ENCODE measurements at regions not wholly inside any gene's neighbourhood (a gene's known extent, or its start where the extent isn't known, plus 50 kb on each side); places are given as distances from the start of the nearest gene placed in this dataset.
"Not testable (repeated sequence)": the region's sequence is repeated elsewhere in the genome, so short reads cannot be mapped to it uniquely, and the experiment has no call there.

GRCh38 chr1:109837852-109838570 lies 72.6 kb upstream of the CSF1 start:
- no peak for TF ChIP-seq CTCF (IDR thresholded peaks at IDR 0.05; ENCODE audit: low read depth, low read length)
- TF ChIP-seq EZH2phosphoT487 (IDR thresholded peaks at IDR 0.05; ENCODE audit: low read depth): no peak
- no peaks in the 10 kb centered on the region for H3K36me3 ChIP-seq (replicated peaks; ENCODE audit: low read depth, low read length)
- H4K20me1 ChIP-seq (ENCODE audit: insufficient read depth, low read length): no peaks in the 10 kb centered on the region
- no peaks in the 10 kb centered on the region for H3K4me1 ChIP-seq (ENCODE audit: low read length)
- H3K4me3 ChIP-seq (ENCODE audit: low read length): no peak overlapping the region
- H2AFZ ChIP-seq (ENCODE audit: low read depth, low read length): no peak overlapping the region
- no peak overlapping the region for H3K9ac ChIP-seq (ENCODE audit: low read length)
- no peaks in the 10 kb centered on the region for H3K9me3 ChIP-seq (ENCODE audit: insufficient read depth, low read length)
- H3K79me2 ChIP-seq (ENCODE audit: low read length): no peaks in the 10 kb centered on the region
- no peak overlapping the region for H3K27ac ChIP-seq (ENCODE audit: low read length)
- no peaks in the 10 kb centered on the region for H3K27me3 ChIP-seq (ENCODE audit: low read depth, low read length)
- H3K4me2 ChIP-seq (ENCODE audit: low read length): no peak overlapping the region

GRCh38 chr1:109835645-109836044 lies 71.9 kb upstream of the EPS8L3 start:
- H3K79me2 ChIP-seq (ENCODE audit: low read length); H4K20me1 ChIP-seq (ENCODE audit: insufficient read depth, low read length); H3K36me3 ChIP-seq (replicated peaks; ENCODE audit: low read depth, low read length); H3K27me3 ChIP-seq (ENCODE audit: low read depth, low read length); H2AFZ ChIP-seq (ENCODE audit: low read depth, low read length); H3K4me3 ChIP-seq (ENCODE audit: low read length); H3K4me1 ChIP-seq (ENCODE audit: low read length); H3K9me3 ChIP-seq (ENCODE audit: insufficient read depth, low read length); H3K9ac ChIP-seq (ENCODE audit: low read length); H3K27ac ChIP-seq (ENCODE audit: low read length); H3K4me2 ChIP-seq (ENCODE audit: low read length): not testable (repeated sequence)

- no peak overlapping the region for H2AFZ ChIP-seq (ENCODE audit: low read depth, low read length)
- H3K4me2 ChIP-seq (ENCODE audit: low read length): no peak overlapping the region
- no peaks in the 10 kb centered on the region for H3K27me3 ChIP-seq (ENCODE audit: low read depth, low read length)
- no peaks in the 10 kb centered on the region for H3K4me1 ChIP-seq (ENCODE audit: low read length)
- no peak overlapping the region for H3K9ac ChIP-seq (ENCODE audit: low read length)
- no peak overlapping the region for H3K4me3 ChIP-seq (ENCODE audit: low read length)
- TF ChIP-seq EZH2phosphoT487 (IDR thresholded peaks at IDR 0.05; ENCODE audit: low read depth) (no peak), CTCF (IDR thresholded peaks at IDR 0.05; ENCODE audit: low read depth, low read length) (no peak)
- no peaks in the 10 kb centered on the region for H3K36me3 ChIP-seq (replicated peaks; ENCODE audit: low read depth, low read length)
- H3K79me2 ChIP-seq (ENCODE audit: low read length): no peaks in the 10 kb centered on the region
- H3K9me3 ChIP-seq (ENCODE audit: insufficient read depth, low read length): no peaks in the 10 kb centered on the region
- no peaks in the 10 kb centered on the region for H4K20me1 ChIP-seq (ENCODE audit: insufficient read depth, low read length)
- H3K27ac ChIP-seq (ENCODE audit: low read length): no peak overlapping the region
Observed at GRCh38 chr1:109834951-109835350, 71.2 kb upstream of the EPS8L3 start.

GRCh38 chr1:109832945-109833344 lies 69.2 kb upstream of the EPS8L3 start:
- TF ChIP-seq EZH2phosphoT487 (IDR thresholded peaks at IDR 0.05; ENCODE audit: low read depth) (no peak), CTCF (IDR thresholded peaks at IDR 0.05; ENCODE audit: low read depth, low read length) (no peak)
- Histone ChIP-seq H3K4me3 (ENCODE audit: low read length) (no peak overlapping the region), H3K27ac (ENCODE audit: low read length) (no peak overlapping the region)

More at GRCh38 chr1:109832945-109833344, 69.2 kb upstream of the EPS8L3 start:
- no peaks in the 10 kb centered on the region for H3K36me3 ChIP-seq (replicated peaks; ENCODE audit: low read depth, low read length)
- H3K9ac ChIP-seq (ENCODE audit: low read length): no peak overlapping the region
- H4K20me1 ChIP-seq (ENCODE audit: insufficient read depth, low read length): no peaks in the 10 kb centered on the region
- no peaks in the 10 kb centered on the region for H3K27me3 ChIP-seq (ENCODE audit: low read depth, low read length)
- no peaks in the 10 kb centered on the region for H3K9me3 ChIP-seq (ENCODE audit: insufficient read depth, low read length)
- no peak overlapping the region for H2AFZ ChIP-seq (ENCODE audit: low read depth, low read length)
- H3K79me2 ChIP-seq (ENCODE audit: low read length): no peaks in the 10 kb centered on the region
- no peaks in the 10 kb centered on the region for H3K4me1 ChIP-seq (ENCODE audit: low read length)
- H3K4me2 ChIP-seq (ENCODE audit: low read length): no peak overlapping the region

All from OCI-LY3 (cell line).